ENCODE measurements at regions not wholly inside any gene's neighbourhood (a gene's known extent, or its start where the extent isn't known, plus 50 kb on each side); places are given as distances from the start of the nearest gene placed in this dataset.

GRCh38 chr3:194278186-194278845 lies 72.8 kb downstream of the CPN2 start:
- H3K27ac Mint-ChIP-seq, result no peak overlapping the region; a peak in 1 of 7 replicates
- no CpG with 5 or more reads among the region's 9 CpGs for WGBS (ENCODE audit: extremely low coverage, insufficient read length, low lambda C conversion rate)
- H3K4me2 ChIP-seq (ENCODE audit: insufficient read depth, insufficient read length, low read length), result no peak overlapping the region

More at GRCh38 chr3:194278186-194278845, 72.8 kb downstream of the CPN2 start:
- H3K9me3 Mint-ChIP-seq, result peaks cover 10 to 15% of the 10 kb centered on the region in 2 experiments
- no peak overlapping the region for H2BK20ac ChIP-seq (ENCODE audit: low read depth, low read length, poor library complexity, severe bottlenecking)
- no peak overlapping the region for H2BK5ac ChIP-seq (ENCODE audit: insufficient read length, low read length)
- H2BK12ac ChIP-seq (ENCODE audit: insufficient read length, low read depth, low read length), result no peak overlapping the region
- no peaks in the 10 kb centered on the region for H3K79me1 ChIP-seq (ENCODE audit: insufficient read depth, low read depth, low read length, poor library complexity, severe bottlenecking)
- no peak overlapping the region for H3K14ac ChIP-seq (ENCODE audit: insufficient read depth, low read length)
- no peaks in the 10 kb centered on the region for H3K79me2 ChIP-seq (ENCODE audit: insufficient read depth, low read length)
- no peak overlapping the region for H3T11ph ChIP-seq (ENCODE audit: low read length)
- H4K5ac ChIP-seq (ENCODE audit: insufficient read length, low read depth, low read length), result no peak overlapping the region
- no peak overlapping the region for H3K27ac ChIP-seq (ENCODE audit: insufficient read length, low read depth, low read length)
- H3K9me3 ChIP-seq (ENCODE audit: control insufficient read depth, low read depth, low read length), result no peaks in the 10 kb centered on the region
- peaks cover 25% of the 10 kb centered on the region for H3K27me3 Mint-ChIP-seq (ENCODE audit: low read depth)
- H3K27me3 ChIP-seq (ENCODE audit: insufficient read depth, low read length), result no peaks in the 10 kb centered on the region
- no peaks in the 10 kb centered on the region for H3K23me2 ChIP-seq (ENCODE audit: insufficient read length, low read depth, low read length, poor library complexity, severe bottlenecking)
- no peaks in the 10 kb centered on the region for H4K20me1 ChIP-seq (ENCODE audit: control insufficient read depth, insufficient read depth, insufficient read length)
- H3K18ac ChIP-seq (ENCODE audit: insufficient read length, low read depth, low read length), result no peak overlapping the region
- H3K36me3 Mint-ChIP-seq (ENCODE audit: insufficient read depth in 1 of 3, low read depth in 3 of 3), result peaks cover 3 to 14% (median 8%) of the 10 kb centered on the region in 3 experiments
- H3K4me3 Mint-ChIP-seq, result no peak overlapping the region
- H3K4me1 ChIP-seq (ENCODE audit: insufficient read depth, low read length), result no peaks in the 10 kb centered on the region
- no peak overlapping the region for H3K56ac ChIP-seq (ENCODE audit: insufficient read length, low read depth, low read length)
- H4K8ac ChIP-seq (replicated peaks; ENCODE audit: insufficient read length, low read depth, low read length), result no peak overlapping the region
- H2AK5ac ChIP-seq (ENCODE audit: insufficient read length, low read length), result no peak overlapping the region
- peaks cover 34 to 39% of the 10 kb centered on the region in 2 experiments for H3K4me1 Mint-ChIP-seq
- no peak overlapping the region for H4K91ac ChIP-seq (ENCODE audit: insufficient read length, low read depth, low read length)
- no peak overlapping the region for H3K9ac ChIP-seq (ENCODE audit: extremely low read depth, insufficient read length, low read length)
- no peak overlapping the region for H3K4ac ChIP-seq (ENCODE audit: low read depth, low read length)
- TF ChIP-seq CTCF (conservative IDR thresholded peaks at IDR 0.05), result no peak
- no peak overlapping the region for H2BK15ac ChIP-seq (ENCODE audit: low read depth, low read length)
- no peak overlapping the region for H2AFZ ChIP-seq (ENCODE audit: low read length)
- DNase-seq, result peak; percentile 11
- H3K23ac ChIP-seq (ENCODE audit: insufficient read length, low read depth, low read length), result no peak overlapping the region
- H2BK120ac ChIP-seq (ENCODE audit: low read depth, low read length, poor library complexity, severe bottlenecking), result no peak overlapping the region

All from H9 (cell line).